ENCODE measurements at regions not wholly inside any gene's neighbourhood (a gene's known extent, or its start where the extent isn't known, plus 50 kb on each side); places are given as distances from the start of the nearest gene placed in this dataset.
A peak's percentile ranks its signal among the peaks of the same experiment; 100 is the strongest.

GRCh38 chr14:103283916-103284315 is 50.1 kb upstream of the EIF5 start:
- in situ Hi-C loops (cut with MboI; ENCODE audit: low sequenced_read_pairs) (no loop called here), dilution Hi-C loops (cut with HindIII; ENCODE audit: low sequenced_read_pairs, unreplicated experiment) (no loop called here), intact Hi-C loops (cut with micrococcal nuclease) (loop anchor here (5.0 kb wide), 1 partner anchor 97 kb away; no protein-coding TSS in a partner anchor)
- no peak overlapping the region for H3K4ac ChIP-seq (ENCODE audit: low read depth, low read length)
- no peak overlapping the region for H3K23ac ChIP-seq (ENCODE audit: low read depth, low read length)
- H3K9me3 ChIP-seq (ENCODE audit: control insufficient read depth, insufficient read depth, low read length), result no peaks in the 10 kb centered on the region; the same call in 1 of the 2 replicates
- BruUV-seq (replicated peaks), result no TSS peak
- ChIA-PET POLR2A (ENCODE audit: unreplicated experiment) (no interaction called here), CTCF (interaction anchor here (0.7 kb wide), 1 partner anchor 180 kb away, joined by 3 read pairs; no protein-coding TSS in a partner anchor)
- H3K27me3 ChIP-seq (ENCODE audit: control insufficient read depth, insufficient read depth, low read length), result peaks cover 54% of the 10 kb centered on the region
- TF ChIP-seq RAD21 (IDR thresholded peaks at IDR 0.05; ENCODE audit: low read length) (no peak), MAFK (IDR thresholded peaks at IDR 0.05; ENCODE audit: low read depth, low read length) (no peak), RFX5 (IDR thresholded peaks at IDR 0.05; ENCODE audit: low read depth, low read length) (no peak), CEBPB (IDR thresholded peaks at IDR 0.05; ENCODE audit: low read depth, low read length) (no peak), NFE2L2 (IDR thresholded peaks at IDR 0.05; ENCODE audit: low read depth, low read length) (no peak), CHD1 (IDR thresholded peaks at IDR 0.05; ENCODE audit: low read depth, low read length) (no peak), MXI1 (IDR thresholded peaks at IDR 0.05; ENCODE audit: borderline replicate concordance, low read depth, low read length) (no peak), BHLHE40 (IDR thresholded peaks at IDR 0.05; ENCODE audit: low read depth, low read length) (no peak), POLR2A (IDR thresholded peaks at IDR 0.05; ENCODE audit: low read depth, low read length) (no peak), FOS (IDR thresholded peaks at IDR 0.05; ENCODE audit: low read depth, low read length) (no peak), ELK1 (IDR thresholded peaks at IDR 0.05; ENCODE audit: borderline replicate concordance, low read depth, low read length) (no peak), CTCF (conservative IDR thresholded peaks at IDR 0.05; ENCODE audit: low read depth, low read length) (no peak), SMC3 (IDR thresholded peaks at IDR 0.05; ENCODE audit: low read depth, low read length) (no peak), USF2 (IDR thresholded peaks at IDR 0.05; ENCODE audit: low read depth, low read length) (no peak)
- no peak overlapping the region for H3K4me3 ChIP-seq (ENCODE audit: insufficient read depth, low read depth, low read length)
- H2BK5ac ChIP-seq (ENCODE audit: low read depth, low read length, poor library complexity, severe bottlenecking), result no peak overlapping the region
- no peak overlapping the region for H4K5ac ChIP-seq (ENCODE audit: low read depth, low read length)
- H3K18ac ChIP-seq (ENCODE audit: low read depth, low read length), result no peak overlapping the region
- H2BK120ac ChIP-seq (ENCODE audit: low read depth, low read length), result no peak overlapping the region
- peaks cover 4% of the 10 kb centered on the region; the same call in 1 of the 2 replicates for H3K4me1 ChIP-seq (ENCODE audit: control insufficient read depth, insufficient read depth, low read length)
- H3K36me3 ChIP-seq (ENCODE audit: control insufficient read depth, insufficient read depth, low read length), result no peaks in the 10 kb centered on the region
- no peak overlapping the region for H3K4me2 ChIP-seq (ENCODE audit: low read depth, low read length)
- no peak overlapping the region for H3K56ac ChIP-seq (ENCODE audit: extremely low read depth, insufficient read depth, low read length)
- H3K9me1 ChIP-seq (ENCODE audit: insufficient read depth, low read length), result no peaks in the 10 kb centered on the region; the same call in 1 of the 2 replicates
- no peak overlapping the region for H2BK20ac ChIP-seq (ENCODE audit: low read depth, low read length)
- peak overlapping the region; percentile 55 for H2AK9ac ChIP-seq (replicated peaks; ENCODE audit: low read depth, low read length, poor library complexity)
- ATAC-seq (ENCODE audit: low read depth), result no peak
- H2AK5ac ChIP-seq (ENCODE audit: low read depth, low read length), result no peak overlapping the region
- no peak overlapping the region for H3K9ac ChIP-seq (ENCODE audit: low read depth, low read length)
- no peak for DNase-seq
- H3K27ac ChIP-seq (ENCODE audit: insufficient read depth, low read length), result no peak overlapping the region
- no peak overlapping the region for H2BK15ac ChIP-seq (ENCODE audit: low read depth, low read length)
- 64% methylated on average over 11 of the region's 12 CpGs; no CpG with 5 or more reads in 1 of the 2 experiments for WGBS, 2 experiments (ENCODE audit: extremely low coverage in 2 of 2, insufficient read length in 1 of 2)
- H3K14ac ChIP-seq (replicated peaks; ENCODE audit: low read depth, low read length), result no peak overlapping the region
- no peak overlapping the region for H4K91ac ChIP-seq (ENCODE audit: insufficient read depth, low read depth, low read length)
- no peaks in the 10 kb centered on the region; the same call in 1 of the 2 replicates for H4K20me1 ChIP-seq (ENCODE audit: insufficient read depth, low read length)
- H3K79me1 ChIP-seq (ENCODE audit: low read depth in 1 of 2, low read length in 2 of 2), result no peaks in the 10 kb centered on the region
- H2AFZ ChIP-seq (replicated peaks; ENCODE audit: low read length, poor library complexity), result no peak overlapping the region
- no peak overlapping the region for H4K8ac ChIP-seq (ENCODE audit: low read depth in 2 of 2, low read length in 2 of 2)
